Transverse colon (tissue), 4 donors: ENCODE measurements at regions not wholly inside any gene's neighbourhood (a gene's known extent, or its start where the extent isn't known, plus 50 kb on each side); places are given as distances from the start of the nearest gene placed in this dataset.

Experiments used
- DNase-seq: peaks from one replicate; pipeline ENCODE4 v3.0.0-alpha.2; 2019
- H3K27ac ChIP-seq, 4 donors: fragments of 200-600 bp; sonication (generic); 2 replicates each; pipeline ENCODE4 v1.5.1; 2016 to 2018; ENCODE audit warnings: inconsistent platforms in 4 of 4
- H3K27me3 ChIP-seq: fragments of 200-600 bp; sonication (generic); 2 replicates; pipeline ENCODE4 v1.5.1; 2017; ENCODE audit warnings: inconsistent platforms
- H3K36me3 ChIP-seq, 4 donors: fragments of 200-600 bp; sonication (generic); 2 replicates each; pipeline ENCODE4 v1.5.1; 2017 to 2019; ENCODE audit warnings: inconsistent platforms in 4 of 4
- H3K4me1 ChIP-seq, 4 donors: fragments of 200-600 bp; sonication (generic); 2 replicates each; pipeline ENCODE4 v1.5.1; 2017 to 2020; ENCODE audit warnings: inconsistent platforms in 4 of 4
- H3K4me3 ChIP-seq, 4 donors: fragments of 200-600 bp; sonication (generic); 1 replicate in 1 of 4; 2 replicates in 3 of 4; pipeline versions ENCODE4 v1.5.1 to v1.6.1; 2017 to 2019; ENCODE audit warnings: inconsistent platforms in 4 of 4
- H3K9me3 ChIP-seq, 2 donors: fragments of 200-600 bp; sonication (generic); 2 replicates each; pipeline ENCODE4 v1.5.1; 2017 to 2019; ENCODE audit warnings: inconsistent platforms in 2 of 2
- EP300 ChIP-seq: sonication (generic); formaldehyde crosslinking; IDR thresholded peaks from one replicate; pipeline ENCODE4 v1.6.1; 2017; ENCODE audit warnings: antibody characterized with exemption, low read depth
- POLR2A ChIP-seq: fragments of 450-650 bp; IDR thresholded peaks from one replicate; pipeline ENCODE4 v1.6.1; 2016; ENCODE audit warnings: antibody characterized with exemption, mild to moderate bottlenecking, moderate library complexity
- POLR2AphosphoS5 ChIP-seq, 3 donors: sonication (generic); formaldehyde crosslinking; IDR thresholded peaks; one replicate each; pipeline ENCODE4 v1.6.1; 2016; ENCODE audit warnings: antibody characterized with exemption in 3 of 3
- WGBS, 2 donors: methylation state at CpG; one replicate each; pipeline ENCODE4 v1.1.5; 2018; ENCODE audit warnings: low coverage in 1 of 2; 5-methylcytosine and 5-hydroxymethylcytosine counted together
- in situ Hi-C, 4 donors: fragments of 200-750 bp; cut with MboI; loops; one replicate each; pipeline versions ENCODE4 v1.15.0 to v1.15.1; 2017; ENCODE audit warnings: low sequenced_read_pairs in 3 of 4, low pct_ligation_motif_present in 1 of 4, low pct_unique_long_range_greater_than_20kb in 1 of 4
- intact Hi-C: fragments of 100-400 bp; cut with DNase I; formaldehyde crosslinking; loops from one replicate; pipeline ENCODE4 v1.15.1; 2023; ENCODE audit warnings: low total_unique reads
- TF ChIP-seq, protein P1 (sequence below), 5 experiments: fragments of 200-600 bp in 3 of 5; fragments of 450-650 bp in 2 of 5; sonication (generic) in 3 of 5; IDR thresholded peaks; 1 replicate in 2 of 5; 2 replicates in 3 of 5; pipeline ENCODE4 v1.5.1; 2016 to 2017; ENCODE audit warnings: antibody characterized with exemption in 5 of 5, inconsistent platforms in 3 of 5, mild to moderate bottlenecking in 2 of 5, moderate library complexity in 1 of 5

- no peaks in the 10 kb centered on the region for H3K27me3 ChIP-seq
- H3K4me1 ChIP-seq, result no peaks in the 10 kb centered on the region
- H3K9me3 ChIP-seq, result no peaks in the 10 kb centered on the region
- H3K4me3 ChIP-seq, result no peak overlapping the region
- in situ Hi-C loops (no loop called here), intact Hi-C loops (no loop called here)
- no peak for TF ChIP-seq POLR2AphosphoS5 (IDR thresholded peaks at IDR 0.05)
- TF ChIP-seq EP300, result no peak
- TF ChIP-seq, protein P1, sequence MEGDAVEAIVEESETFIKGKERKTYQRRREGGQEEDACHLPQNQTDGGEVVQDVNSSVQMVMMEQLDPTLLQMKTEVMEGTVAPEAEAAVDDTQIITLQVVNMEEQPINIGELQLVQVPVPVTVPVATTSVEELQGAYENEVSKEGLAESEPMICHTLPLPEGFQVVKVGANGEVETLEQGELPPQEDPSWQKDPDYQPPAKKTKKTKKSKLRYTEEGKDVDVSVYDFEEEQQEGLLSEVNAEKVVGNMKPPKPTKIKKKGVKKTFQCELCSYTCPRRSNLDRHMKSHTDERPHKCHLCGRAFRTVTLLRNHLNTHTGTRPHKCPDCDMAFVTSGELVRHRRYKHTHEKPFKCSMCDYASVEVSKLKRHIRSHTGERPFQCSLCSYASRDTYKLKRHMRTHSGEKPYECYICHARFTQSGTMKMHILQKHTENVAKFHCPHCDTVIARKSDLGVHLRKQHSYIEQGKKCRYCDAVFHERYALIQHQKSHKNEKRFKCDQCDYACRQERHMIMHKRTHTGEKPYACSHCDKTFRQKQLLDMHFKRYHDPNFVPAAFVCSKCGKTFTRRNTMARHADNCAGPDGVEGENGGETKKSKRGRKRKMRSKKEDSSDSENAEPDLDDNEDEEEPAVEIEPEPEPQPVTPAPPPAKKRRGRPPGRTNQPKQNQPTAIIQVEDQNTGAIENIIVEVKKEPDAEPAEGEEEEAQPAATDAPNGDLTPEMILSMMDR (IDR thresholded peaks at IDR 0.05), result no peak
- no peak for TF ChIP-seq POLR2A
- no peaks in the 10 kb centered on the region for H3K36me3 ChIP-seq
- H3K27ac ChIP-seq, result no peak overlapping the region
- no peak for DNase-seq
These were observed 168.0 kb upstream of the ID4 start for GRCh38 chr6:19669206-19669605.

GRCh38 chr6:19682859-19683258 lies 154.3 kb upstream of the ID4 start:
- no peak for DNase-seq
- intact Hi-C loops, result no loop called here
- no peaks in the 10 kb centered on the region for H3K27me3 ChIP-seq
- TF ChIP-seq POLR2AphosphoS5 (IDR thresholded peaks at IDR 0.05), result no peak
- no peak for TF ChIP-seq EP300
- TF ChIP-seq, protein P1 (IDR thresholded peaks at IDR 0.05), result no peak
- no peak for TF ChIP-seq POLR2A
- H3K9me3 ChIP-seq, result no peaks in the 10 kb centered on the region
- in situ Hi-C loops, result no loop called here
- no peak overlapping the region for H3K27ac ChIP-seq
- no peaks in the 10 kb centered on the region for H3K4me1 ChIP-seq
- H3K4me3 ChIP-seq, result no peak overlapping the region
- peaks cover 0 to 4% (median 0%) of the 10 kb centered on the region in 4 donors for H3K36me3 ChIP-seq

DNA sequence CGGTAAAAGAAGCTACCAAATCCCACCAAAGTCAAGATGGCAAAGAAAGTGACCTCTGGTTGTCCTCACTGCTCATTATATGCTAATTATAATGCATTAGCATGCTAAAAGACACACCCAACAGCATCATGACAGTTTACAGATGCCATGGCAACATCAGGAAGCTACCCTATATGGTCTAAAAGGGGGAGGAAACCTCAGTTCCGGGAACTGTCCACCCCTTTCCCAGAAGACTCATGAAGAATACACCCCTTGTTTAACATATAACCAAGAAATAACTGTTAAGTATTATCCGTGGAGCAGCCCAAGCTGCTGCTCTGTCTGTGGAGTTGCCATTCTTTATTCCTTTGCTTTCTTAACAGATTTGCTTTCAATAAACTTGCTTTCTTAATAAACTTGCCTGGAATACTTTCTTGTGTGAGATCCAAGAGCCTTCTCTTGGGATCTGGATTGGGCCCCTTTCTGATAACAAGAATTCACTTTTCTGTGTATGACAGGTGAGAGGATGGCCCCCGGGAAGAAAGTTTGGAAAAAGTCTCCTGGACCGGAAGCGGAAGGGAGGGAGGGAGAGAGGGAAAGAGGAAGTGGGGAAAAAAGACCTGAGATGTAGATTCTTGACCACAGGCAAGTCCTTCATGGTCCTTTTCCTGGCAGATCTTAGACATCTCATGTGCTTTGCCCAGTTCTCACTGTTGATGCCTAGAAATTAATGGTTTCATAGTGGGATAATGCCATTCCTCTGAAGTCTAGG lies 146.7 kb upstream of the ID4 start:
- no peak overlapping the region for H3K4me3 ChIP-seq
- H3K36me3 ChIP-seq, result no peaks in the 10 kb centered on the region
- in situ Hi-C loops, result no loop called here
- no peak overlapping the region for H3K27ac ChIP-seq
- DNase-seq, result no peak
- no peaks in the 10 kb centered on the region for H3K9me3 ChIP-seq
- WGBS, 2 donors, result 66 to 76% methylated on average over 5 to 6 of the region's 6 CpGs
- TF ChIP-seq, protein P1 (IDR thresholded peaks at IDR 0.05), result no peak
- TF ChIP-seq POLR2A, result no peak
- no peak for TF ChIP-seq EP300
- TF ChIP-seq POLR2AphosphoS5 (IDR thresholded peaks at IDR 0.05), result no peak
- no peaks in the 10 kb centered on the region for H3K4me1 ChIP-seq
- intact Hi-C loops, result no loop called here
- H3K27me3 ChIP-seq, result peaks cover 29% of the 10 kb centered on the region

DNA sequence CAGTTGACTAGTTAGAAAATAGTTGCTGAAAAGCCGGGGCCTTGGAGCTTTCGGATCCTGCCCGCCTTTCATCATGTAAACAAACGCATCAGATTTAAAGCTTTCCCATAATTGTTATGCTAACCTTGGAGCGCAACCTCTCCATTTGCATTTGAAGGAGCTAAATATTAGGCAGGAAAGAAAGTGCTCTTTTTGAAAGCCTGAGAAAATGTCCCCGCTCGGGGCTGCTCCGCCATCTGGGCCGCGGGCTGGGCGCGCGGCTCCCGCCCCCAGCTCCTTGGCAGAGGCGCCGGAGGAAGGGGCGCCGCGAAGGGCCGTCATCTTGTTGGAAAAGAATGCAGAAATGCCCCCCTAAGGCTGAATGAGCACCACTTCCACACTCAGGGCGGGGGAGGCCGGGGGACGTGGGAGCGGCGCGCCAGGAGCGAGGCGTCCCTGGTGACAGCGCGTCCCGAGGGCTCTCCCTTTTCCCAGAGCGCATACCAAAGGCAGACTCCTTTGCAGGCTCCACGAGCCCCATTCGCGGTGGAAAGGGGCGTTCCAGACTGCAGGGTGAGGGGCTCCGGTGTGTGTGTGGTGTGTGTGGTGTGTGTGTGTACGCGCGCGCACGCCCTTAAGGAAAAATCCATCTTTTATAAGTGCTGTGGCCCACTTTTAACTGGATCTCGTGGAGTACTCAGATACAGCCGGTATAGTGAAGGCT lies 145.6 kb upstream of the ID4 start:
- H3K9me3 ChIP-seq, result no peaks in the 10 kb centered on the region
- TF ChIP-seq, protein P1 (IDR thresholded peaks at IDR 0.05), result no peak
- TF ChIP-seq POLR2AphosphoS5 (IDR thresholded peaks at IDR 0.05) (no peak), EP300 (no peak), POLR2A (no peak)

More for the DNA sequence above, 145.6 kb upstream of the ID4 start:
- Histone ChIP-seq H3K4me3 (peak overlapping the region in 3 of 4 donors; percentile 7 to 42 (median 18)), H3K27ac (no peak overlapping the region), H3K4me1 (no peaks in the 10 kb centered on the region), H3K36me3 (no peaks in the 10 kb centered on the region), H3K27me3 (peaks cover 29% of the 10 kb centered on the region)
- intact Hi-C loops, result no loop called here
- in situ Hi-C loops, result no loop called here
- no peak for DNase-seq
- WGBS, 2 donors, result 17 to 33% methylated on average over 6 to 32 of the region's 44 CpGs
